PC-9 (cell line): ENCODE measurements at regions not wholly inside any gene's neighbourhood (a gene's known extent, or its start where the extent isn't known, plus 50 kb on each side); places are given as distances from the start of the nearest gene placed in this dataset.

Source experiments
- BruUV-seq: library from RNA; stranded (reverse); fragments of 400-500 nt; replicated peaks from 2 replicates; lab custom pipeline; 2021; lab: Mats Ljungman, UMichigan
- CTCF ChIA-PET: fragments of 300-600 bp; sonication (Branson Sonifier 250); formaldehyde crosslinking; loops from one replicate; lab custom pipeline; 2022; ENCODE audit warnings: antibody characterized with exemption; lab: Charles Lee
- POLR2A ChIA-PET: fragments of 300-600 bp; sonication (Branson Sonifier 250); formaldehyde crosslinking; loops from one replicate; lab custom pipeline; 2022; ENCODE audit warnings: antibody characterized with exemption; ENCODE audit not compliant: unreplicated experiment; lab: Charles Lee
- DNase-seq, 2 experiments: peaks; one replicate each; pipeline versions ENCODE4 v3.0.0 to v3.0.0-alpha.2; 2015 to 2022; ENCODE audit warnings: mixed read lengths in 1 of 2
- H2AFZ ChIP-seq: fragments of 200-600 bp; sonication (generic); 2 replicates; pipeline ENCODE4 v1.8.1; 2017; ENCODE audit warnings: antibody characterized with exemption
- H3F3A ChIP-seq: fragments of 200-600 bp; sonication (generic); 2 replicates; pipeline ENCODE4 v1.8.1; 2017; ENCODE audit warnings: antibody characterized with exemption, mild to moderate bottlenecking, low read depth; ENCODE audit not compliant: insufficient read depth
- H3K27ac ChIP-seq: fragments of 200-600 bp; sonication (generic); 2 replicates; pipeline ENCODE4 v1.6.1; 2016; ENCODE audit warnings: mixed run types
- H3K27me3 ChIP-seq: fragments of 200-600 bp; sonication (generic); 2 replicates; pipeline ENCODE4 v1.6.1; 2016; ENCODE audit warnings: low read depth, mixed run types; ENCODE audit not compliant: insufficient read depth
- H3K36me3 ChIP-seq: fragments of 200-600 bp; sonication (generic); 2 replicates; pipeline ENCODE4 v1.6.1; 2016; ENCODE audit warnings: low read depth, mixed run types
- H3K4me1 ChIP-seq: fragments of 200-600 bp; sonication (generic); replicated peaks from 2 replicates; pipeline ENCODE4 v1.6.1; 2016; ENCODE audit warnings: mixed run types; ENCODE audit not compliant: insufficient read depth
- H3K4me2 ChIP-seq: fragments of 200-600 bp; sonication (generic); 2 replicates; pipeline ENCODE4 v1.6.1; 2017; ENCODE audit warnings: mixed run types
- H3K4me3 ChIP-seq: fragments of 200-600 bp; sonication (generic); 2 replicates; pipeline ENCODE4 v1.6.1; 2016; ENCODE audit warnings: mixed run types
- H3K79me2 ChIP-seq: fragments of 200-600 bp; sonication (generic); 2 replicates; pipeline ENCODE4 v1.6.1; 2017; ENCODE audit warnings: low read depth, mixed run types
- H3K9me2 ChIP-seq: fragments of 200-600 bp; sonication (generic); 2 replicates; pipeline ENCODE4 v1.8.1; 2017; ENCODE audit warnings: mild to moderate bottlenecking; ENCODE audit not compliant: insufficient read depth
- H3K9me3 ChIP-seq: fragments of 200-600 bp; sonication (generic); 2 replicates; pipeline ENCODE4 v1.8.1; 2016; ENCODE audit warnings: low read depth; ENCODE audit not compliant: insufficient read depth
- H4K20me1 ChIP-seq: fragments of 200-600 bp; sonication (generic); 2 replicates; pipeline ENCODE4 v1.8.1; 2017; ENCODE audit not compliant: insufficient read depth
- EZH2 ChIP-seq: fragments of 200-600 bp; sonication (generic); IDR thresholded peaks from 2 replicates; pipeline ENCODE4 v1.8.0; 2017; ENCODE audit warnings: antibody characterized with exemption, low read depth
- intact Hi-C: fragments of 100-400 bp; cut with micrococcal nuclease; formaldehyde crosslinking; loops from one replicate; pipeline ENCODE4 v1.10.0; 2022; ENCODE audit not compliant: unreplicated experiment
- TF ChIP-seq, protein P1 (sequence below): fragments of 200-600 bp; sonication (generic); conservative IDR thresholded peaks from 2 replicates; pipeline ENCODE4 v1.6.1; 2017; ENCODE audit warnings: mixed run types, antibody characterized with exemption, mild to moderate bottlenecking, moderate library complexity

GRCh38 chr22:25383278-25383820 is 163.9 kb downstream of the CRYBB2 start:
- POLR2A ChIA-PET, result no interaction called here
- Histone ChIP-seq H3K4me2 (no peak overlapping the region), H2AFZ (no peak overlapping the region), H3K9me3 (no peaks in the 10 kb centered on the region), H4K20me1 (peaks cover 8% of the 10 kb centered on the region; the same call in 1 of the 2 replicates), H3K4me3 (no peak overlapping the region), H3K4me1 (no peaks in the 10 kb centered on the region), H3K27ac (no peak overlapping the region), H3K27me3 (no peaks in the 10 kb centered on the region), H3K36me3 (no peaks in the 10 kb centered on the region), H3F3A (no peaks in the 10 kb centered on the region), H3K79me2 (no peaks in the 10 kb centered on the region), H3K9me2 (no peaks in the 10 kb centered on the region)
- no peak for DNase-seq
- CTCF ChIA-PET, result no interaction called here
- TF ChIP-seq, protein P1, sequence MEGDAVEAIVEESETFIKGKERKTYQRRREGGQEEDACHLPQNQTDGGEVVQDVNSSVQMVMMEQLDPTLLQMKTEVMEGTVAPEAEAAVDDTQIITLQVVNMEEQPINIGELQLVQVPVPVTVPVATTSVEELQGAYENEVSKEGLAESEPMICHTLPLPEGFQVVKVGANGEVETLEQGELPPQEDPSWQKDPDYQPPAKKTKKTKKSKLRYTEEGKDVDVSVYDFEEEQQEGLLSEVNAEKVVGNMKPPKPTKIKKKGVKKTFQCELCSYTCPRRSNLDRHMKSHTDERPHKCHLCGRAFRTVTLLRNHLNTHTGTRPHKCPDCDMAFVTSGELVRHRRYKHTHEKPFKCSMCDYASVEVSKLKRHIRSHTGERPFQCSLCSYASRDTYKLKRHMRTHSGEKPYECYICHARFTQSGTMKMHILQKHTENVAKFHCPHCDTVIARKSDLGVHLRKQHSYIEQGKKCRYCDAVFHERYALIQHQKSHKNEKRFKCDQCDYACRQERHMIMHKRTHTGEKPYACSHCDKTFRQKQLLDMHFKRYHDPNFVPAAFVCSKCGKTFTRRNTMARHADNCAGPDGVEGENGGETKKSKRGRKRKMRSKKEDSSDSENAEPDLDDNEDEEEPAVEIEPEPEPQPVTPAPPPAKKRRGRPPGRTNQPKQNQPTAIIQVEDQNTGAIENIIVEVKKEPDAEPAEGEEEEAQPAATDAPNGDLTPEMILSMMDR, result no peak
- no peak for TF ChIP-seq EZH2
- intact Hi-C loops, result no loop called here
- no TSS peak for BruUV-seq

DNA sequence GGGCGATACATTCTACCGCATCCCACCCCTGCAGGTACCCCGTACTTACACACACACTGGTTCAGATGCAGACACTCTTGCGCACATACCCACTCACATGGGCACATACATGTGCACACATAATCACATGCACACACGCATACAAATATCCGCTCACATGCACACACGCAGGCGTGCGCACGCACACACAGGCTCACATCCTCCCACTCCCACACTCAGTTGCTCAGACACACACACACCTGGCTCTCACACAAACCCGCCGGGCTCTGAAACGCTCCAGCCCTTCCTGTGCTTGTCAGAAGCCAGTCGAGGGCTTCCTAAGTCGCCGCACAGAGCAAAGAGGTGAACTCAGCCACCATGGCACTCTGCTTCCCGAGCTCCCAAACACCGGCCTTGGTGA is 164.5 kb downstream of the CRYBB2 start:
- intact Hi-C loops, result no loop called here
- H2AFZ ChIP-seq, result no peak overlapping the region
- no peaks in the 10 kb centered on the region for H3K36me3 ChIP-seq
- no TSS peak for BruUV-seq
- no peak overlapping the region for H3K4me2 ChIP-seq
- no peaks in the 10 kb centered on the region for H3K27me3 ChIP-seq
- ChIA-PET POLR2A (no interaction called here), CTCF (no interaction called here)
- H3K9me2 ChIP-seq, result no peaks in the 10 kb centered on the region
- H3K27ac ChIP-seq, result no peak overlapping the region
- no peaks in the 10 kb centered on the region for H3K79me2 ChIP-seq
- H3F3A ChIP-seq, result no peaks in the 10 kb centered on the region
- TF ChIP-seq, protein P1, result no peak
- no peak for TF ChIP-seq EZH2
- H3K4me3 ChIP-seq, result no peak overlapping the region
- H3K9me3 ChIP-seq, result no peaks in the 10 kb centered on the region
- peaks cover 8% of the 10 kb centered on the region; the same call in 1 of the 2 replicates for H4K20me1 ChIP-seq
- no peaks in the 10 kb centered on the region for H3K4me1 ChIP-seq
- no peak for DNase-seq

DNA sequence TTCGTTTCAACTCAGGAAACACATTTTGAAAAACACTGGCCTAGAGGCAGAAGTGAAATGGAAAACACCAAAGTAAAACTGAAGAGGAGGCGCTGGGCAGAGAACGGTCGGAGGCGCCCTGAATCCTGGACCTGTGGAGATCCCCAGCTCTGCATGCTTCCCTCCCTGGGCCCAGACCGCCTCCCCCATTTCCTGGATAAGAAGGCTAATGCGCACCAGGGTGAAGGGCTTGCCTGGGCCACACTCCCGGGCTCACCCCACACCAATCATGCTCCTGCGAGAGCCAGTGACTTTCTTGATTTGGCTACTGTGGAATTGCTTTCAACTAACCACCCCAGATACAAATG is 167.1 kb downstream of the CRYBB2 start:
- Histone ChIP-seq H3K4me2 (no peak overlapping the region), H3F3A (no peaks in the 10 kb centered on the region)
- intact Hi-C loops, result no loop called here

More for the DNA sequence above, 167.1 kb downstream of the CRYBB2 start:
- no peaks in the 10 kb centered on the region for H3K9me2 ChIP-seq
- DNase-seq, result no peak
- no peaks in the 10 kb centered on the region for H3K79me2 ChIP-seq
- BruUV-seq, result no TSS peak
- POLR2A ChIA-PET, result no interaction called here
- H3K27me3 ChIP-seq, result no peaks in the 10 kb centered on the region
- no peaks in the 10 kb centered on the region for H3K9me3 ChIP-seq
- peaks cover 8% of the 10 kb centered on the region; the same call in 1 of the 2 replicates for H4K20me1 ChIP-seq
- no peaks in the 10 kb centered on the region for H3K4me1 ChIP-seq
- H3K27ac ChIP-seq, result no peak overlapping the region
- no peaks in the 10 kb centered on the region for H3K36me3 ChIP-seq
- TF ChIP-seq EZH2, result no peak
- TF ChIP-seq, protein P1, result no peak
- CTCF ChIA-PET, result no interaction called here
- H2AFZ ChIP-seq, result no peak overlapping the region
- no peak overlapping the region for H3K4me3 ChIP-seq
